ENCODE measurements at regions not wholly inside any gene's neighbourhood (a gene's known extent, or its start where the extent isn't known, plus 50 kb on each side); places are given as distances from the start of the nearest gene placed in this dataset.

DNA sequence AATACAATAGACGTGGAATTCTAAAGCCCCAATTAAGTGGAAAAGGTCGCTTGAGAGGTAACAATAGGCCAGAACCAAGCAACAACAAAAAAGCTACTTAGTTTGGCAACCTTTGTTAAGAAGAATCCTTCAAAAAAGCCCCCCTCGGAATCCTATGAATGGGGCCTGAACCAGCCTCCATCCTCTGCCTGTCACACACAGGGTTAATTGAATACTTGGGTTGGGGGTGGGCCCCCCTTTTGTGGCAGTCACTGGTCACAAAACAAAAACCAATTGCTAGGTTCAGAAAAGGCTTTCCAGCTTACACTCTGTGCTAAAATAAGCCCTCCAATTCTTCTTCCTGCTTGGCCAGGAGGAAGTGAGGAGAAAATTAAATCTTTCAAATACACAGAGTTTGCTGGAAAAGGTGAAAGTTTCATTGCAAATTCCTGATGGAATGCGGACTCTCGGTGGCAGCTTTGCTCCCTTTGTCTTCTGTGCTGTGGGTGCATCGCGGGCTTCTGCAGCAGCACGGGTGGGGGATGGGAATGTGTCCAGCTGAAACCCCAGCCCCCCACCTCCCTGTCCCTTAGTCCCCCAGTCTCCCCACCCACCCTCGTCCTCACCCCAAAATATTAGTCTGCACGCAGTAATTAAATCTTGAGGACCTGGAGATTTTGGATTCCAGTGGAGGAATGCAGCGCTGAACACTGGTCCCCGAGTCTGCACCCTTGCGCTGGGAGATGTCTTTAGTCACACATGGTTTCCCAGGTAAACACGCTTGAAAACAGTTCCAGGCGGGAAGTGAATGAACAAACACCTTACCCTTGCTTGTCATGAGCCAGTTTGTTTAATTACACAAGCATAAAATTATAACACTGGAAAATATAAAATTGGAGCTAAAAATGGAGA lies 254.3 kb downstream of the SOX11 start:
- Histone ChIP-seq H3K9me2 (ENCODE audit: insufficient read depth) (no peaks in the 10 kb centered on the region), H3K9ac (ENCODE audit: low read length) (no peak overlapping the region), H3K36me3 (ENCODE audit: control insufficient read depth in 1 of 2, insufficient read depth in 2 of 2, low read length in 2 of 2) (no peaks in the 10 kb centered on the region), H3K79me2 (ENCODE audit: insufficient read depth, low read length) (no peaks in the 10 kb centered on the region), H3K4me2 (ENCODE audit: low read length) (no peak overlapping the region), H3K4me1 (ENCODE audit: control insufficient read depth in 1 of 2, insufficient read depth in 2 of 2, low read length in 2 of 2) (no peaks in the 10 kb centered on the region), H4K20me1 (ENCODE audit: insufficient read depth) (no peaks in the 10 kb centered on the region), H3K27me3 (ENCODE audit: insufficient read depth, low read length) (no peaks in the 10 kb centered on the region), H3K9me3 (ENCODE audit: control insufficient read depth in 1 of 2, insufficient read depth in 1 of 2, low read depth in 1 of 2, low read length in 2 of 2) (peaks cover 6 to 17% of the 10 kb centered on the region in 2 experiments; a peak in 2 of 4 replicates), H3K4me3 (replicated peaks in 1 of 2; ENCODE audit: low read depth in 1 of 2, low read length in 2 of 2) (no peak overlapping the region), H2AFZ (ENCODE audit: low read depth, low read length, poor library complexity, severe bottlenecking) (no peak overlapping the region), H3K27ac (ENCODE audit: low read depth, low read length) (no peak overlapping the region)
- DNase-seq (ENCODE audit: low read depth, low spot score) (no peak), ATAC-seq (no peak)
- intact Hi-C loops (cut with micrococcal nuclease), result no loop called here
- CTCF ChIA-PET, result no interaction called here
- RAD21 ChIA-PET (ENCODE audit: low non-redundant PET in 1 of 2, low total read pairs in 2 of 2, uncharacterized antibody in 2 of 2, unreplicated experiment in 2 of 2), result no interaction called here
- BruUV-seq (replicated peaks), result no TSS peak
- TF ChIP-seq YY1 (IDR thresholded peaks at IDR 0.05; ENCODE audit: extremely low read depth, insufficient replicate concordance, low read depth, low read length) (no peak), EZH2 (IDR thresholded peaks at IDR 0.05) (no peak), SRF (IDR thresholded peaks at IDR 0.05; ENCODE audit: low read depth) (no peak), JUND (IDR thresholded peaks at IDR 0.05) (no peak), CEBPB (IDR thresholded peaks at IDR 0.05; ENCODE audit: low read depth) (no peak), POLR2A (IDR thresholded peaks at IDR 0.05; ENCODE audit: borderline replicate concordance, extremely low read depth, insufficient read depth, insufficient read length) (no peak), CBX3 (IDR thresholded peaks at IDR 0.05; ENCODE audit: low read depth) (no peak), RAD21 (IDR thresholded peaks at IDR 0.05; ENCODE audit: low read depth) (no peak), SIN3A (IDR thresholded peaks at IDR 0.05; ENCODE audit: low read depth) (no peak), SP1 (IDR thresholded peaks at IDR 0.05; ENCODE audit: low read depth) (no peak)
- TF ChIP-seq, protein P1, sequence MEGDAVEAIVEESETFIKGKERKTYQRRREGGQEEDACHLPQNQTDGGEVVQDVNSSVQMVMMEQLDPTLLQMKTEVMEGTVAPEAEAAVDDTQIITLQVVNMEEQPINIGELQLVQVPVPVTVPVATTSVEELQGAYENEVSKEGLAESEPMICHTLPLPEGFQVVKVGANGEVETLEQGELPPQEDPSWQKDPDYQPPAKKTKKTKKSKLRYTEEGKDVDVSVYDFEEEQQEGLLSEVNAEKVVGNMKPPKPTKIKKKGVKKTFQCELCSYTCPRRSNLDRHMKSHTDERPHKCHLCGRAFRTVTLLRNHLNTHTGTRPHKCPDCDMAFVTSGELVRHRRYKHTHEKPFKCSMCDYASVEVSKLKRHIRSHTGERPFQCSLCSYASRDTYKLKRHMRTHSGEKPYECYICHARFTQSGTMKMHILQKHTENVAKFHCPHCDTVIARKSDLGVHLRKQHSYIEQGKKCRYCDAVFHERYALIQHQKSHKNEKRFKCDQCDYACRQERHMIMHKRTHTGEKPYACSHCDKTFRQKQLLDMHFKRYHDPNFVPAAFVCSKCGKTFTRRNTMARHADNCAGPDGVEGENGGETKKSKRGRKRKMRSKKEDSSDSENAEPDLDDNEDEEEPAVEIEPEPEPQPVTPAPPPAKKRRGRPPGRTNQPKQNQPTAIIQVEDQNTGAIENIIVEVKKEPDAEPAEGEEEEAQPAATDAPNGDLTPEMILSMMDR (IDR thresholded peaks at IDR 0.05 in 2 of 3, conservative IDR thresholded peaks at IDR 0.05 in 1 of 3; ENCODE audit: borderline replicate concordance in 1 of 3, insufficient read depth in 1 of 3, low read depth in 2 of 3, low read length in 2 of 3), result no peak
- POLR2A ChIA-PET, result no interaction called here

Data from HCT116 (cell line).